Spinal cord (tissue), 9 donors: ENCODE measurements at regions not wholly inside any gene's neighbourhood (a gene's known extent, or its start where the extent isn't known, plus 50 kb on each side); places are given as distances from the start of the nearest gene placed in this dataset.
"Not testable (repeated sequence)": the region's sequence is repeated elsewhere in the genome, so short reads cannot be mapped to it uniquely, and the experiment has no call there.

Experiments
- DNase-seq, 6 donors: peaks; one replicate each; pipeline versions ENCODE4 v3.0.0 to v3.0.0-alpha.2; 2013 to 2015; ENCODE audit warnings: low spot score in 6 of 6, low read depth in 4 of 6
- H3K27ac ChIP-seq: one replicate; pipeline ENCODE4 v1.5.1; 2013; ENCODE audit warnings: low read depth, low read length, control low read depth
- H3K27me3 ChIP-seq: one replicate; pipeline ENCODE4 v1.6.1; 2013; ENCODE audit warnings: low read length; ENCODE audit not compliant: control insufficient read depth, insufficient read depth
- H3K36me3 ChIP-seq: one replicate; pipeline ENCODE4 v1.6.1; 2013; ENCODE audit warnings: low read length; ENCODE audit not compliant: control insufficient read depth, insufficient read depth
- H3K4me1 ChIP-seq: one replicate; pipeline ENCODE4 v1.6.1; 2013; ENCODE audit warnings: low read length; ENCODE audit not compliant: control insufficient read depth, insufficient read depth
- H3K4me3 ChIP-seq: one replicate; pipeline ENCODE4 v1.5.1; 2013; ENCODE audit warnings: low read depth, low read length, control low read depth
- H3K9me3 ChIP-seq: one replicate; pipeline ENCODE4 v1.6.1; 2013; ENCODE audit warnings: low read length; ENCODE audit not compliant: control insufficient read depth, insufficient read depth
- WGBS: methylation state at CpG from one replicate; pipeline ENCODE4 v1.1.5; 2013; ENCODE audit warnings: missing lambda C conversion rate; ENCODE audit not compliant: insufficient coverage; 5-methylcytosine and 5-hydroxymethylcytosine counted together
- donor health status: healthy.

DNA sequence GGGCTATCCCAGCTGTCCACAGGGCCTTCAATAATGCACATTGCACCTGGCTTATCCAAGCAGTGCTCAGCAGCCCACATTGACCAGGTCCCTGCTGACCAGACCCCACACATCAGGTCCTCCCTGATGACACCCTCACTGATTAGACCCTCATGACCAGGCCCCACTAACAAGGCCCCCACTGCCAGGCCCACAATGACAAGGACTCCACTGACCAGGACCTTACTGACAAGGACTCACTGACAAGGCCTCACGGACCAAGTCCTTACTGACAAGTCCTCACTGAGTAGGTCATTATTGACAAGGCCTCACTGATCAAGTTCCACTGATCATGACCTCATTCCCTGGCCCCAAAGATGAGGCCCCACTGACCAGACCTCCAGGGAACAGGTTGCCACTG lies 3837.8 kb upstream of the OR11H1 start:
- H3K9me3 ChIP-seq, H3K4me3 ChIP-seq, DNase-seq, H3K27ac ChIP-seq, H3K27me3 ChIP-seq, H3K4me1 ChIP-seq, H3K36me3 ChIP-seq: not testable (repeated sequence)
- no CpG with 5 or more reads among the region's 1 CpG for WGBS

DNA sequence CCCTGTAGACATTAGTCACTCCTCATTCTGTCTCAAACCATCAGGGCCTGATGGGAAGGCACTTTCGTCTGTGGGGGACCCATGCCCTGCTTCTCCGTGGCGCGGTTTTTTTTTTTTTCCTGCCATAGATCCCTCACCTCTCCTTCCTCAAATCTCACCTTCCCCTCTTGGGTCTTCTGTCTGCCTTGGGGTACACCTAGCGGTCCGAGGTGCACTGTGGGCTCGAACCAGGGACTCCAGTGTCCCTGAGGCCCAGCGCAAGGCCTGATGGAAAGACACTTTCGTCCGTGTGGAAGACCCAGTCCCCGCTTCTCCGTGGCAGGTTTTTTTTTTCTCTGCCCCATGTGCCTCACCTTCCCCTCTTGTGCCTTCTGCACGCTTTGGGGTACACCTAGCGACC lies 3824.4 kb upstream of the OR11H1 start:
- not testable (repeated sequence) for H3K4me1 ChIP-seq, H3K27me3 ChIP-seq, H3K27ac ChIP-seq, H3K4me3 ChIP-seq, H3K36me3 ChIP-seq, H3K9me3 ChIP-seq
- WGBS = 52% methylated on average over 7 of the region's 14 CpGs
- DNase-seq = peak in 1 of 6 donors; percentile 0

DNA sequence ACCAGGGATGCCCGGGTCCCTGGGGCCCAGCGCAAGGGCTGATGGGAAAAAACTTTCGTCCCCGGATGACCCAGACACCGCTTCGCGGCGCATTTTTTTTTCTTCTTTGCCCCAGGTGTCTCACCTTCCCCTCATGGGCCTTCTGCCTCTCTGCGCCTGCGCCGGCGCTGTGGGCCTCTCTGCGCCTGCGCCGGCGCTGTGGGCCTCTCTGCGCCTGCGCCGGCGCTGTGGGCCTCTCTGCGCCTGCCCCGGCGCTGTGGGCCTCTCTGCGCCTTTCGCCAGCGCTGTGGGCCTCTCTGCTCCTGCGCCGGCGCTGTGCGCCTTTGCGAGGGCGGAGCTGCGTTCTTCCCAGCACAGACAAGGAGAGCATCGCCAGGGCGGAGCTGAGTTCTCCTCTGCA lies 3821.2 kb upstream of the OR11H1 start:
- H3K4me1 ChIP-seq, H3K9me3 ChIP-seq, H3K4me3 ChIP-seq, H3K27ac ChIP-seq, H3K36me3 ChIP-seq, DNase-seq, H3K27me3 ChIP-seq: not testable (repeated sequence)
- WGBS = no CpG with 5 or more reads among the region's 35 CpGs
